Hepatocyte (in vitro differentiated cells): ENCODE measurements at regions not wholly inside any gene's neighbourhood (a gene's known extent, or its start where the extent isn't known, plus 50 kb on each side); places are given as distances from the start of the nearest gene placed in this dataset.

Experiments used
- EZH2 ChIP-seq: fragments of 200-600 bp; sonication (generic); IDR thresholded peaks from 2 replicates; pipeline ENCODE4 v1.6.1; 2016; ENCODE audit warnings: antibody characterized with exemption, mild to moderate bottlenecking, borderline replicate concordance
- EZH2phosphoT487 ChIP-seq: fragments of 200-600 bp; sonication (generic); IDR thresholded peaks from one replicate; pipeline ENCODE4 v1.6.1; 2018; ENCODE audit warnings: antibody characterized with exemption, mild to moderate bottlenecking, low read depth, moderate library complexity; ENCODE audit not compliant: unreplicated experiment, severe bottlenecking
- TF ChIP-seq, protein P1 (sequence below): fragments of 200-600 bp; sonication (generic); IDR thresholded peaks from 2 replicates; pipeline ENCODE4 v1.5.1; 2016; ENCODE audit warnings: antibody characterized with exemption, mild to moderate bottlenecking; ENCODE audit not compliant: poor library complexity

DNA sequence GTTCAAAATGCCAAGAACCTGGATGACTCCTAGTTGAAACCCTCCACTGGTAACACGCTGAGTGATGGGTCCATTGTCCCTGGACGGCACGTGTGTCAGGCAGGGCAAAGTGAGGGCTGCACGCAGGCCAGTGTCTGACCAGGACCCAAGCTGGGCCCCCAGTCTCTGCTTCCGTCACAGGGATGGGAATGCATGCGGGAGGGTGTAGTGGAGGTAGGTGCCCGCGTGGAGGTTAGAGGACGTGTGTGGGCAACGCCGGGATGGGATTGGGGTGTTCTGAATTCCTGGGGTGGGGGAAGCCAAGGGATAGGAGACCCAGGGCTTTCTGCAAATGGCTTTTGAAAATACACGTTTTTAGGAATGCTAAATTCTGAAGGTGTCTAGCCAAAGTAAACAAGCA lies 943.3 kb downstream of the BRD1 start:
- TF ChIP-seq, protein P1, sequence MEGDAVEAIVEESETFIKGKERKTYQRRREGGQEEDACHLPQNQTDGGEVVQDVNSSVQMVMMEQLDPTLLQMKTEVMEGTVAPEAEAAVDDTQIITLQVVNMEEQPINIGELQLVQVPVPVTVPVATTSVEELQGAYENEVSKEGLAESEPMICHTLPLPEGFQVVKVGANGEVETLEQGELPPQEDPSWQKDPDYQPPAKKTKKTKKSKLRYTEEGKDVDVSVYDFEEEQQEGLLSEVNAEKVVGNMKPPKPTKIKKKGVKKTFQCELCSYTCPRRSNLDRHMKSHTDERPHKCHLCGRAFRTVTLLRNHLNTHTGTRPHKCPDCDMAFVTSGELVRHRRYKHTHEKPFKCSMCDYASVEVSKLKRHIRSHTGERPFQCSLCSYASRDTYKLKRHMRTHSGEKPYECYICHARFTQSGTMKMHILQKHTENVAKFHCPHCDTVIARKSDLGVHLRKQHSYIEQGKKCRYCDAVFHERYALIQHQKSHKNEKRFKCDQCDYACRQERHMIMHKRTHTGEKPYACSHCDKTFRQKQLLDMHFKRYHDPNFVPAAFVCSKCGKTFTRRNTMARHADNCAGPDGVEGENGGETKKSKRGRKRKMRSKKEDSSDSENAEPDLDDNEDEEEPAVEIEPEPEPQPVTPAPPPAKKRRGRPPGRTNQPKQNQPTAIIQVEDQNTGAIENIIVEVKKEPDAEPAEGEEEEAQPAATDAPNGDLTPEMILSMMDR = no peak
- TF ChIP-seq EZH2phosphoT487 = no peak
- TF ChIP-seq EZH2 = no peak
